Endothelial cell of umbilical vein (primary cell): ENCODE measurements at regions not wholly inside any gene's neighbourhood (a gene's known extent, or its start where the extent isn't known, plus 50 kb on each side); places are given as distances from the start of the nearest gene placed in this dataset.
"Not testable (repeated sequence)": the region's sequence is repeated elsewhere in the genome, so short reads cannot be mapped to it uniquely, and the experiment has no call there.

Experiments
- BruUV-seq: library from RNA; stranded (reverse); fragments of 400-500 nt; replicated peaks from 2 replicates; lab custom pipeline; 2021; lab: Mats Ljungman, UMichigan
- CTCF ChIA-PET: fragments of 300-600, 350-600 bp; sonication (Branson Sonifier 250); formaldehyde crosslinking; loops from one replicate; lab custom pipeline; 2021; ENCODE audit warnings: antibody characterized with exemption, inconsistent platforms; lab: Charles Lee
- POLR2A ChIA-PET: fragments of 300-600, 350-600 bp; sonication (Branson Sonifier 250); formaldehyde crosslinking; loops from one replicate; lab custom pipeline; 2021; ENCODE audit warnings: antibody characterized with exemption, inconsistent platforms; lab: Charles Lee
- DNase-seq: peaks from one replicate; pipeline ENCODE4 v3.0.0-alpha.2; 2011; ENCODE audit warnings: low read depth, low spot score
- FAIRE-seq: peaks from 2 replicates; lab custom pipeline; 2011; peaks lifted over from hg19 to GRCh38; lab: Jason Lieb, UNC
- H2AFZ ChIP-seq: 2 replicates; pipeline ENCODE4 v1.6.0; 2012; ENCODE audit warnings: low read depth, low read length, control low read depth, inconsistent platforms
- H3K27ac ChIP-seq: 2 replicates; pipeline ENCODE4 v1.5.1; 2011; ENCODE audit warnings: low read depth, mild to moderate bottlenecking, control low read depth, low read length, moderate library complexity; ENCODE audit not compliant: insufficient read depth
- H3K27me3 ChIP-seq, 2 experiments: 2 replicates each; pipeline versions ENCODE4 v1.6.0 to v1.6.1; 2011; ENCODE audit warnings: low read length in 2 of 2, mixed read lengths in 1 of 2; ENCODE audit not compliant: control insufficient read depth in 2 of 2, insufficient read depth in 2 of 2
- H3K36me3 ChIP-seq, 2 experiments: 2 replicates in 1 of 2; 3 replicates in 1 of 2; pipeline ENCODE4 v1.5.1; 2011; ENCODE audit warnings: low read length in 2 of 2, mild to moderate bottlenecking in 1 of 2, moderate library complexity in 1 of 2; ENCODE audit not compliant: control insufficient read depth in 2 of 2, insufficient read depth in 2 of 2; ENCODE audit errors: extremely low read depth in 1 of 2
- H3K4me1 ChIP-seq: 3 replicates; pipeline ENCODE4 v1.5.1; 2011; ENCODE audit warnings: mild to moderate bottlenecking, low read length; ENCODE audit not compliant: control insufficient read depth, insufficient read depth; ENCODE audit errors: extremely low read depth
- H3K4me2 ChIP-seq: 2 replicates; pipeline ENCODE4 v1.6.1; 2011; ENCODE audit warnings: low read length, control low read depth, mixed read lengths; ENCODE audit not compliant: insufficient read depth
- H3K4me3 ChIP-seq, 3 experiments: fragments of 200-600 bp in 1 of 3; sonication (generic), shearing (Covaris generic) in 1 of 3; replicated peaks in 1 of 3; 2 replicates each; pipeline ENCODE4 v1.5.1; 2011 to 2016; ENCODE audit warnings: control low read depth in 3 of 3, low read length in 3 of 3, mild to moderate bottlenecking in 2 of 3, inconsistent platforms in 1 of 3, low read depth in 1 of 3, moderate library complexity in 1 of 3; ENCODE audit not compliant: insufficient read depth in 1 of 3
- H3K79me2 ChIP-seq: 2 replicates; pipeline ENCODE4 v1.6.0; 2012; ENCODE audit warnings: low read length, inconsistent platforms; ENCODE audit not compliant: control insufficient read depth, insufficient read depth
- H3K9ac ChIP-seq: replicated peaks from 2 replicates; pipeline ENCODE3; 2011; ENCODE audit warnings: low read length, control low read depth; ENCODE audit not compliant: insufficient read depth; ENCODE audit errors: extremely low read depth
- H3K9me1 ChIP-seq: replicated peaks from 3 replicates; pipeline ENCODE4 v1.6.0; 2011; ENCODE audit warnings: mild to moderate bottlenecking, low read length; ENCODE audit not compliant: control insufficient read depth, insufficient read depth; ENCODE audit errors: extremely low read depth
- H3K9me3 ChIP-seq: replicated peaks from 2 replicates; pipeline ENCODE4 v1.5.1; 2012; ENCODE audit warnings: low read length, inconsistent platforms; ENCODE audit not compliant: control insufficient read depth, insufficient read depth
- H4K20me1 ChIP-seq: replicated peaks from 2 replicates; pipeline ENCODE3; 2011; ENCODE audit warnings: mild to moderate bottlenecking, low read length; ENCODE audit not compliant: control insufficient read depth, insufficient read depth; ENCODE audit errors: extremely low read depth
- CTCF ChIP-seq, 2 donors: IDR thresholded peaks; 1 replicate in 1 of 2; 2 replicates in 1 of 2; pipeline ENCODE4 v1.5.1; 2011; ENCODE audit warnings: low read length in 2 of 2, mild to moderate bottlenecking in 2 of 2, moderate library complexity in 2 of 2, control low read depth in 1 of 2, inconsistent platforms in 1 of 2, low read depth in 1 of 2; ENCODE audit not compliant: insufficient read depth in 1 of 2; ENCODE audit errors: extremely low read depth in 1 of 2
- EZH2 ChIP-seq: IDR thresholded peaks from 2 replicates; pipeline ENCODE4 v1.6.1; 2012; ENCODE audit warnings: borderline replicate concordance, low read depth, mild to moderate bottlenecking, moderate library complexity, low read length, inconsistent platforms; ENCODE audit not compliant: severe bottlenecking
- FOS ChIP-seq: IDR thresholded peaks from 2 replicates; pipeline ENCODE4 v1.6.1; 2011; ENCODE audit warnings: mild to moderate bottlenecking, low read length, moderate library complexity, borderline replicate concordance; ENCODE audit not compliant: insufficient read depth
- GATA2 ChIP-seq: IDR thresholded peaks from 2 replicates; pipeline ENCODE4 v1.7.0; 2011; ENCODE audit warnings: low read depth, mild to moderate bottlenecking, moderate library complexity, mixed read lengths, low read length; ENCODE audit not compliant: insufficient read length, insufficient read depth
- JUN ChIP-seq: IDR thresholded peaks from 2 replicates; pipeline ENCODE4 v1.6.1; 2011; ENCODE audit warnings: borderline replicate concordance, low read depth; ENCODE audit not compliant: insufficient read length, insufficient read depth
- MAX ChIP-seq: IDR thresholded peaks from 2 replicates; pipeline ENCODE4 v1.6.1; 2011; ENCODE audit not compliant: insufficient read depth, insufficient read length
- MYC ChIP-seq: IDR thresholded peaks from one replicate; pipeline ENCODE4 v1.6.1; 2011; ENCODE audit warnings: mild to moderate bottlenecking, low read depth, low read length
- POLR2A ChIP-seq: IDR thresholded peaks from 2 replicates; pipeline ENCODE4 v1.6.1; 2012; ENCODE audit warnings: low read depth, mild to moderate bottlenecking, control low read depth, low read length
- POLR2AphosphoS5 ChIP-seq: IDR thresholded peaks from 2 replicates; pipeline ENCODE4 v1.6.1; 2012; ENCODE audit warnings: low read depth, mild to moderate bottlenecking, control low read depth, low read length, moderate library complexity; ENCODE audit not compliant: insufficient read depth
- dilution Hi-C: fragments of 300-500 bp; cut with MboI; formaldehyde crosslinking; loops from one replicate; pipeline ENCODE4 v1.15.0; 2019; ENCODE audit warnings: low sequenced_read_pairs; ENCODE audit not compliant: extremely low pct_ligation_motif_present
- intact Hi-C: fragments of 100-400 bp; cut with micrococcal nuclease; formaldehyde crosslinking; loops from one replicate; pipeline ENCODE4 v1.10.0; 2022

GRCh38 chr7:73921623-73922528 lies 60.9 kb downstream of the TMEM270 start:
- Histone ChIP-seq H3K27ac (no peak overlapping the region), H3K9me1 (no peaks in the 10 kb centered on the region), H3K27me3 (peaks cover 8 to 11% of the 10 kb centered on the region in 2 experiments), H3K36me3 (no peaks in the 10 kb centered on the region), H4K20me1 (no peaks in the 10 kb centered on the region), H3K4me3 (no peak overlapping the region), H2AFZ (no peak overlapping the region), H3K4me2 (no peak overlapping the region), H3K4me1 (no peaks in the 10 kb centered on the region), H3K9me3 (no peaks in the 10 kb centered on the region), H3K79me2 (no peaks in the 10 kb centered on the region), H3K9ac (no peak overlapping the region)
- POLR2A ChIA-PET: no interaction called here
- DNase-seq (no peak), FAIRE-seq (no peak)
- TF ChIP-seq EZH2 (no peak), JUN (no peak), MAX (no peak), FOS (no peak), CTCF (IDR thresholded peaks at IDR 0.05; ENCODE audit: extremely low read depth in 1 of 2, insufficient read depth in 1 of 2, low read depth in 1 of 2, low read length in 2 of 2) (no peak), POLR2A (no peak), POLR2AphosphoS5 (no peak), GATA2 (no peak), MYC (no peak)
- dilution Hi-C loops: no loop called here
- no TSS peak for BruUV-seq
- intact Hi-C loops: no loop called here
- CTCF ChIA-PET: interaction anchor here (1.3 kb wide), 1 partner anchor 105 kb away, joined by 3 read pairs; no protein-coding TSS in a partner anchor

- H3K9me1 ChIP-seq, H3K27ac ChIP-seq, H3K4me3 ChIP-seq, H2AFZ ChIP-seq, H4K20me1 ChIP-seq, POLR2A ChIA-PET, FAIRE-seq, CTCF ChIA-PET, BruUV-seq, dilution Hi-C loops, H3K9me3 ChIP-seq, DNase-seq, H3K9ac ChIP-seq, H3K4me1 ChIP-seq, intact Hi-C loops, H3K36me3 ChIP-seq, H3K4me2 ChIP-seq, H3K79me2 ChIP-seq: not testable (repeated sequence)
- H3K27me3 ChIP-seq: peaks cover 6 to 15% of the 10 kb centered on the region in 2 experiments
These were observed 67.7 kb downstream of the TMEM270 start for GRCh38 chr7:73928644-73929043.
